Fibroblast of lung (primary cell): ENCODE measurements at regions not wholly inside any gene's neighbourhood (a gene's known extent, or its start where the extent isn't known, plus 50 kb on each side); places are given as distances from the start of the nearest gene placed in this dataset.

Source experiments
- DNase-seq, 2 donors: peaks; one replicate each; pipeline versions ENCODE4 v3.0.0 to v3.0.0-alpha.2; 2010; ENCODE audit warnings: low read depth in 2 of 2
- H2AFZ ChIP-seq: 2 replicates; pipeline ENCODE4 v1.5.1; 2012; ENCODE audit warnings: low read length, control low read depth, inconsistent platforms
- H3K27ac ChIP-seq: 2 replicates; pipeline ENCODE4 v1.5.1; 2011; ENCODE audit warnings: low read length, control low read depth; ENCODE audit not compliant: insufficient read depth
- H3K27me3 ChIP-seq: 2 replicates; pipeline ENCODE4 v1.5.1; 2011; ENCODE audit warnings: mild to moderate bottlenecking, low read length; ENCODE audit not compliant: control insufficient read depth, insufficient read depth
- H3K36me3 ChIP-seq: 2 replicates; pipeline ENCODE4 v1.5.1; 2011; ENCODE audit warnings: low read length; ENCODE audit not compliant: control insufficient read depth, insufficient read depth
- H3K4me1 ChIP-seq: 2 replicates; pipeline ENCODE4 v1.5.1; 2011; ENCODE audit warnings: low read length; ENCODE audit not compliant: control insufficient read depth, insufficient read depth; ENCODE audit errors: extremely low read depth
- H3K4me2 ChIP-seq: 2 replicates; pipeline ENCODE4 v1.5.1; 2011; ENCODE audit warnings: low read length, control low read depth; ENCODE audit not compliant: insufficient read depth; ENCODE audit errors: extremely low read depth
- H3K4me3 ChIP-seq, 4 experiments: fragments of 200-600 bp in 1 of 4; sonication (generic) in 1 of 4; replicated peaks in 1 of 4; 2 replicates each; pipeline ENCODE4 v1.5.1; 2011 to 2016; ENCODE audit warnings: low read length in 4 of 4, low read depth in 3 of 4, mild to moderate bottlenecking in 3 of 4, control low read depth in 2 of 4, inconsistent platforms in 1 of 4, mixed read lengths in 1 of 4; ENCODE audit not compliant: insufficient read depth in 1 of 4; ENCODE audit errors: control extremely low read depth in 1 of 4
- H3K79me2 ChIP-seq: 2 replicates; pipeline ENCODE4 v1.5.1; 2012; ENCODE audit warnings: mild to moderate bottlenecking, low read length, inconsistent platforms; ENCODE audit not compliant: control insufficient read depth, insufficient read depth
- H3K9ac ChIP-seq: 2 replicates; pipeline ENCODE4 v1.5.1; 2011; ENCODE audit warnings: mild to moderate bottlenecking, low read length, control low read depth; ENCODE audit not compliant: insufficient read depth
- H3K9me3 ChIP-seq: 2 replicates; pipeline ENCODE4 v1.5.1; 2012; ENCODE audit warnings: low read depth, low read length; ENCODE audit not compliant: control insufficient read depth, insufficient read depth
- H4K20me1 ChIP-seq: 2 replicates; pipeline ENCODE4 v1.5.1; 2011; ENCODE audit warnings: low read length; ENCODE audit not compliant: control insufficient read depth, insufficient read depth; ENCODE audit errors: extremely low read depth
- EZH2 ChIP-seq: IDR thresholded peaks from 2 replicates; pipeline ENCODE4 v1.5.1; 2012; ENCODE audit warnings: low read length, control low read depth, mild to moderate bottlenecking; ENCODE audit errors: missing control alignments
- TF ChIP-seq, protein P1 (sequence below), 2 donors: IDR thresholded peaks in 1 of 2; conservative IDR thresholded peaks in 1 of 2; 1 replicate in 1 of 2; 2 replicates in 1 of 2; pipeline ENCODE4 v1.5.1; 2011 to 2012; ENCODE audit warnings: low read length in 2 of 2, control low read depth in 1 of 2, inconsistent platforms in 1 of 2, low read depth in 1 of 2, mild to moderate bottlenecking in 1 of 2

GRCh38 chr3:35045118-35045517 lies 594.2 kb upstream of the ARPP21 start:
- Histone ChIP-seq H2AFZ (no peak overlapping the region), H3K4me3 (no peak overlapping the region), H3K27me3 (no peaks in the 10 kb centered on the region), H3K4me2 (no peak overlapping the region), H3K27ac (no peak overlapping the region), H3K79me2 (no peaks in the 10 kb centered on the region), H3K36me3 (no peaks in the 10 kb centered on the region), H3K9ac (no peak overlapping the region), H4K20me1 (no peaks in the 10 kb centered on the region), H3K4me1 (no peaks in the 10 kb centered on the region), H3K9me3 (no peaks in the 10 kb centered on the region)
- DNase-seq: no peak
- TF ChIP-seq, protein P1, sequence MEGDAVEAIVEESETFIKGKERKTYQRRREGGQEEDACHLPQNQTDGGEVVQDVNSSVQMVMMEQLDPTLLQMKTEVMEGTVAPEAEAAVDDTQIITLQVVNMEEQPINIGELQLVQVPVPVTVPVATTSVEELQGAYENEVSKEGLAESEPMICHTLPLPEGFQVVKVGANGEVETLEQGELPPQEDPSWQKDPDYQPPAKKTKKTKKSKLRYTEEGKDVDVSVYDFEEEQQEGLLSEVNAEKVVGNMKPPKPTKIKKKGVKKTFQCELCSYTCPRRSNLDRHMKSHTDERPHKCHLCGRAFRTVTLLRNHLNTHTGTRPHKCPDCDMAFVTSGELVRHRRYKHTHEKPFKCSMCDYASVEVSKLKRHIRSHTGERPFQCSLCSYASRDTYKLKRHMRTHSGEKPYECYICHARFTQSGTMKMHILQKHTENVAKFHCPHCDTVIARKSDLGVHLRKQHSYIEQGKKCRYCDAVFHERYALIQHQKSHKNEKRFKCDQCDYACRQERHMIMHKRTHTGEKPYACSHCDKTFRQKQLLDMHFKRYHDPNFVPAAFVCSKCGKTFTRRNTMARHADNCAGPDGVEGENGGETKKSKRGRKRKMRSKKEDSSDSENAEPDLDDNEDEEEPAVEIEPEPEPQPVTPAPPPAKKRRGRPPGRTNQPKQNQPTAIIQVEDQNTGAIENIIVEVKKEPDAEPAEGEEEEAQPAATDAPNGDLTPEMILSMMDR (conservative IDR thresholded peaks at IDR 0.05 in 1 of 2, IDR thresholded peaks at IDR 0.05 in 1 of 2; ENCODE audit: low read depth in 1 of 2, low read length in 2 of 2): no peak
- TF ChIP-seq EZH2: no peak

DNA sequence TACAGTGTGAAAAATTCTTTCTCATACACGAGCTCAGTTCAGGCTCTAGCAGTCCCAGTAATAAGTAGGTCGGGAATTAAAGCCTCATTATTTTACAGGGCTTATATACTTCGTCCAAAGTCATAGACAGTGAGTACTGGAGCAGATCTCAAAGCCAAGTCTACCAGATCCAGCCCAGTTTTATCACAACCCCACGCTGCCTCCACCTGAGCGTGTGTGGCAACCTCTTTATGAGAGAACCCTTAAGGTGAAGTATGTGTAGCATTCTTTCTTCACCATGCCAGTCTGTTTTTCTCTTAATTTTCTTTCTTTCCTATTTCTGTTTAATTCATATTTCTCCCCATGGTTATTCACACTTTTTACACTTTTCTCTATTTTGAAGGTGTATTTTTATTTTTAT lies 574.6 kb upstream of the ARPP21 start:
- DNase-seq: no peak
- no peak overlapping the region for H3K9ac ChIP-seq
- TF ChIP-seq, protein P1 (conservative IDR thresholded peaks at IDR 0.05 in 1 of 2, IDR thresholded peaks at IDR 0.05 in 1 of 2; ENCODE audit: low read depth in 1 of 2, low read length in 2 of 2): no peak
- TF ChIP-seq EZH2: no peak
- no peaks in the 10 kb centered on the region for H3K36me3 ChIP-seq
- H3K79me2 ChIP-seq: no peaks in the 10 kb centered on the region
- H3K4me1 ChIP-seq: no peaks in the 10 kb centered on the region
- no peaks in the 10 kb centered on the region for H3K9me3 ChIP-seq
- no peaks in the 10 kb centered on the region for H3K27me3 ChIP-seq
- H3K4me2 ChIP-seq: no peak overlapping the region
- no peak overlapping the region for H2AFZ ChIP-seq
- no peaks in the 10 kb centered on the region for H4K20me1 ChIP-seq
- no peak overlapping the region for H3K27ac ChIP-seq
- no peak overlapping the region for H3K4me3 ChIP-seq

DNA sequence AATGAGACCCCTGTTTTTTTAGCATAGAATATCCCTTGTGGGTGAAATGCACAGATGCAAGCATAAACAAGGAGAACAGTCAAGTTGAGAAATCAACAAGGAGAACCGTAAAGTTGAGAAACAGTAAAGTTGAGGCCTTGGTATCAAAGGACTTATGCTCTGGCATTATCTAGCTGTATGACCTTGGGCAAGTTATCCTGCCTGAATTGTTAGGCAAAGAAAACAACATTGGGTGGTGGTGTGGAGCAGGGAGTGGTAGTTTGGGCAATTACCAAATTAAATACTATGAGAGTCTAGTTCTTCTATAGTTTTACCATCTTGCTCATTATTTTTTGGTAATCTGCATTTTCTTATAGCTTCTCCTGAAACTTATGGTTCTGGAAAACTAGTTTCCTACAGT lies 573.4 kb upstream of the ARPP21 start:
- H4K20me1 ChIP-seq: no peaks in the 10 kb centered on the region
- H3K79me2 ChIP-seq: no peaks in the 10 kb centered on the region
- no peak overlapping the region for H3K9ac ChIP-seq
- no peak overlapping the region for H2AFZ ChIP-seq
- H3K4me1 ChIP-seq: no peaks in the 10 kb centered on the region
- H3K4me3 ChIP-seq: no peak overlapping the region
- H3K27ac ChIP-seq: no peak overlapping the region
- no peaks in the 10 kb centered on the region for H3K27me3 ChIP-seq
- no peak for DNase-seq
- no peak overlapping the region for H3K4me2 ChIP-seq
- no peaks in the 10 kb centered on the region for H3K9me3 ChIP-seq
- H3K36me3 ChIP-seq: no peaks in the 10 kb centered on the region
- TF ChIP-seq, protein P1 (conservative IDR thresholded peaks at IDR 0.05 in 1 of 2, IDR thresholded peaks at IDR 0.05 in 1 of 2; ENCODE audit: low read depth in 1 of 2, low read length in 2 of 2): no peak
- no peak for TF ChIP-seq EZH2
